Left ventricle myocardium superior (tissue), 1 donor: ENCODE measurements at regions not wholly inside any gene's neighbourhood (a gene's known extent, or its start where the extent isn't known, plus 50 kb on each side); places are given as distances from the start of the nearest gene placed in this dataset.
"Not testable (repeated sequence)": the region's sequence is repeated elsewhere in the genome, so short reads cannot be mapped to it uniquely, and the experiment has no call there.

Experiments used
- ATAC-seq: fragments of 200-7000 bp; cut with Tn5 transposase; one replicate; pipeline ENCODE4 v1.9.1; 2020; ENCODE audit warnings: mild to moderate bottlenecking, moderate library complexity
- DNase-seq: peaks from one replicate; pipeline ENCODE4 v3.0.0-alpha.2; 2020
- intact Hi-C: fragments of 100-400 bp; cut with micrococcal nuclease; formaldehyde crosslinking; loops from one replicate; pipeline ENCODE4 v1.11.0; 2022
- donor health status: DM: no; HTN: yes; CAD: no; lungs with severe emphysema.

DNA sequence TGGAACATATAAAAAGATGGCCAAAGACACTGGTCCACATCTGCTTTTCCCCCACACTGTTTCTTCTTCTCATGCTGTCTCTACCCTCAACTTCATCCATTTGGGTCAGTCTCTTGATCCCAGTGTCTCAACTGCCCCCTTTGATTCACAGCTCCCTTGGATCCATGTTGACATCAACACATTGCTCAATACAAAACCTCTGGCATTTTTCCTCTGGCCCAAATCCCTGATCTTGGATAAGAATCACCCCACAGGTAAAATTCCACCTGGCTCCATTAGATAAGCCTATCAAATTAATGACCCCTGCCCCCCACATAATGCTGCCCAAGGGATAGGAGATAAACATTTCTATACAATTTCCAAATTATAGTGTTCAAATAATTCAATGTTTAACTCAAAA, 229.8 kb downstream of the TLE1 start:
- intact Hi-C loops, result no loop called here

GRCh38 chr9:81456431-81457006, 232.8 kb downstream of the TLE1 start:
- ATAC-seq (no peak), DNase-seq (no peak)
- intact Hi-C loops, result no loop called here

More for the DNA sequence above, 229.8 kb downstream of the TLE1 start:
- DNase-seq (no peak), ATAC-seq (no peak)

- intact Hi-C loops, result no loop called here
- no peak for DNase-seq
- ATAC-seq, result no peak
Observed at GRCh38 chr9:81455462-81456219, 233.7 kb downstream of the TLE1 start.

DNA sequence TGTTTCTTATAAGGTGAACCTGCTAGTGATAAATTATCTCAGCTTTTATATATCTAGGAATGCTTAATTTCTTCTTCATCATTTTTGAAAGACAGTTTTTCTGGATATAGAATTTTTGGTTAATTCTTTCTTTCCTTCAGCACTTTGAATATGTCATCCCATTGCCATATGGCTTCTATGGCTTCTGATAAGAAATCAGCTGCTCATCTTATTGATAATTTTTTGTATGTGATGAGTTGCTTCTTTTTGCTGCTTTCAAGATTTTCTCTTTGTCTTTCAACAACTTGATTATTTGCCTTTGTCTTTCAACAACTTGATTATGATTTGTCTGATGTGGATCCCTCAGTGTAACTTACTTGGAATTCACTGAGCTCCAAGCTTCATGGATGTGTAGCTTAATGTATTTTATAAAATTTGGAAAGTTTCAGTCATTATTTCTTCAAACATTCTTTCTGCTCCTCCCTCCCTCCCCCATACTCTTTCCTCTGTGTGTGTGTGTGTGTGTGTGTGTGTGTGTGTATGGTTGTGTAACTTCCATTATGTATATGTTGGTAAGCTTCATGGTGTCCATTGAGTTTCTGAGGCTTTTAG, 243.9 kb downstream of the TLE1 start:
- ATAC-seq (no peak), DNase-seq (no peak)
- intact Hi-C loops, result no loop called here

GRCh38 chr9:81431641-81432040, 257.7 kb downstream of the TLE1 start:
- intact Hi-C loops, result no loop called here
- ATAC-seq (no peak), DNase-seq (no peak)

- DNase-seq, result no peak
- intact Hi-C loops, result no loop called here
- no peak for ATAC-seq
Observed at GRCh38 chr9:81430727-81431126, 258.6 kb downstream of the TLE1 start.

DNA sequence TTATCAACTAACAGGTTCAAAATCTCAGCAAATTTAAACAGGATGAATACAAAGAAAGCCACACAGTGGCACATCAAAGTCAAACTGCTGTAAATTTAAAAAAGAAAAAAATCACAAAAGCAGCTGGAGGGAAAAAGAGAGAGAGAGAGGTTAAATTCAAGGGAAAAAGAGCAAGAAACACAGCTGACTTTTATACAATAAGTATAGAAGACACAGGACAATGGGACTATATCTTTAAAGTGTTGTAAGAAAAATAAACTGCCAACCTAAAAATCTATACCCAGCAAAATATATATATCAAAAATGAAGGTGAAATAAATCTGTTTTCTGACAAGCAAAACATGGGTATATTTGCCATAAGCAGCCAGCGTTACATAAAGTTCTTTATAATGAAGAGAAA, 261.5 kb downstream of the TLE1 start:
- DNase-seq (no peak), ATAC-seq (no peak)
- intact Hi-C loops, result no loop called here

- DNase-seq (no peak), ATAC-seq (no peak)
- intact Hi-C loops, result no loop called here
Observed at GRCh38 chr9:81424431-81424830, 264.9 kb downstream of the TLE1 start.

DNA sequence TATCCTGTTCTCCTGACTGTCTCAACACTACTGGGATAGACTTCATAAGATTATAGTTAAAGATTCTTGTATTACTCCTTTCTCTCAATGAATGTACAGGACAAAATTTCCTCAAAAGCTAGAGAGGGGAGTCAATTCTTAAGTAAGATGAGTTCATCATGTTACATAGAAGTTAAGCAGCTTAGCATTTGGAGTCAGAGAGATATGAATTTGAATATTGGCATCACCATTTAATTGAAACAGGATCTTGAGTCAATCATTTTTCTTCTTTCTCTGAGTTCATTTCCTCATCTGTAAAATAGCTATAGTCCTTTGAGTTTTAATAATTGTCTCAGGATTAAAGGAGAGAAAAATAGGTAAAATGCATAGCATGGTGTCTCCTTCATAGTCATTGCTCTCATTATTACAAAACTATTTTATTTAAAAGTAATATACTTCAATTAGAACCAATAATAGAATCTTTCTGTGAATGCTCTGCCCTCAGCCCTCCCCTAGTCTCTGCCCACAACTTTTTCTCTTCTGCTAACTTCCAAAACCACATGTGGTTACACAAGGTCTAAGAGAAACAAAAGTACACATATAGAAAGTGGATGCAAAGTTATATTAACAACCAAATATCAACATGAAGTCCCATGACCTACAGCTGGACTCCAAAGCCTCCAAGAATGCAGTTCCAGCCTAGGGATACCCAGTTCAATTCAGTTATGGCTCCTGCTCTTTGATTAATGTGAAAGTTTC, 265.6 kb downstream of the TLE1 start:
- intact Hi-C loops, result no loop called here
- DNase-seq (no peak), ATAC-seq (no peak)

GRCh38 chr9:81421090-81421489, 268.3 kb downstream of the TLE1 start:
- ATAC-seq, DNase-seq, intact Hi-C loops: not testable (repeated sequence)

DNA sequence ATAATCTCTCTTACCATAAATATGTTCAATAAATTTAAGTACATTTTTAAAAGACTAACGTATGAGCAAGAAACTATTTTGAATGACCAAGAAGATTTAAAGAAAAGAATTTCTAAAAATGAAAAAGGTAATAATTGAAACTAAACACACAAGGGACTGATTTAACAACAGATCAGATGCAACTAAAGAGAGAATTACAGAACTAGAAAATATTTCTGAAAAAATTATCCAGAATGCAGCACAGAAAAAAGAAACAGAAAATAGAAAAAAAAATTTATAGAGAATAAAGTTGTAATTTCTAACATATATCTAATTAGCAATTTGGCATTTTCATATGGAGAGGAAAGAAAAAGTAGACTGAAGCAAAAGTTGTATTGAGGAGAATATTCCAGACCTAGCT, 269.3 kb downstream of the TLE1 start:
- intact Hi-C loops, result no loop called here
- ATAC-seq, result no peak
- DNase-seq, result no peak

GRCh38 chr9:81417941-81418340, 271.4 kb downstream of the TLE1 start:
- DNase-seq, result no peak
- intact Hi-C loops, result no loop called here
- ATAC-seq, result no peak

DNA sequence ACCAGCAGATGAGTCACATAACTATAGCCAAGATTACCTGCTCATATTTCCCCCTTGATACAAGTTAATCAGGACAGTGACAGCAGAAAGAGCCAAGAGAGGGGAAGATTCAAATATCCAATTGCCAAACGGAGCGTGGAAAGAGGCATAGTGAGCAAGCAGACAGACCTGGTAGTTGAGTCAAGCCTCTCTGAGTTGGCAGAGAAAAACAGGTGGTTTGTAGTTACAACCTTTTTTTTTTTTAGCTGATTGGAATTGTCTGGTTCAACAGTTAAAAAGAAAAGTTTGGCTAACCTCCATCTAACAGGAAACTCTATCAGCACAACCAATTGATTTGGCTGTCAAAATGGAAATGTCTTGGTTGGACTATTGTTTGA, 272.1 kb downstream of the TLE1 start:
- intact Hi-C loops, result no loop called here
- no peak for ATAC-seq
- DNase-seq, result no peak

- no peak for DNase-seq
- intact Hi-C loops, result no loop called here
- ATAC-seq, result peak; percentile 34
Observed at GRCh38 chr9:81416476-81417298, 272.7 kb downstream of the TLE1 start.

GRCh38 chr9:81414836-81415235, 274.5 kb downstream of the TLE1 start:
- no peak for ATAC-seq
- intact Hi-C loops, result no loop called here

GRCh38 chr9:81411961-81412360, 277.4 kb downstream of the TLE1 start:
- DNase-seq, result no peak
- no peak for ATAC-seq
- intact Hi-C loops, result no loop called here

More at GRCh38 chr9:81414836-81415235, 274.5 kb downstream of the TLE1 start:
- DNase-seq, result no peak

DNA sequence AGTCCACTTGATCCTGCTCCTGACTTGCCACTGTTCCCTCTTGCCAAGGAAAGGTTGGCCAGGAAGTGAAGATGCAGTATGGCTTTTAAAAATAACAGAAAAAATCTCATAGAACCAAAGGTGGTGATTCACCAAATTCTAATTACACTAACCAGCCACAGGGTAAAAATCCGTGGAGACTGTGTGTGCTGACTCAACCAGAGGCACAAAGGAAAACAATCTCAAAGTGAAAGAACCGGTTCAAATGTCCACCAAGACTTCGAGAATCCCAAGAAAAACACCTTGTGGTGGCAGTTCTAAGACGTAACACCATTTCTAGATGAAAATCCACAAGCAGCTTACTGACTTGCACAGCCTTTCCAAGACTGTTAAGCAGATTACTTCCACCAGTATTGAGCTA, 279.1 kb downstream of the TLE1 start:
- DNase-seq, result no peak
- ATAC-seq, result no peak
- intact Hi-C loops, result no loop called here

DNA sequence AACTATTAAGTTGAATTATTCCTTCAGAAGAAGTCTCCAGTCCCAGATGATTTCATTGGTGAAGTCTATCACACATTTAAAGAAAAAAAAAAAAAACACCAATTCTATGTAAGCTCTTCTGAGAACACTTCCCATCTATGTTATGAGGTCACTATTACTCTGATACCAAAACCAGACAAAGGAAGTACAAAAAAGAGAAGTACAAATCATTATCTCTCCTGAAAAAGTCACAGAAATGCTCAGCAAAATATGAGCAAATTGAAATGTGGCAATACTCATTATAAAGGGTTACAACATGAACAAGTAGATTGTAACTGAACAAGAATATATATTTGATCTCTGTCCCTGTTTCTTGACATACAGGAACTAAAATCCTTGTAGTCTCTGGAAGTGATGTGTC, 280.4 kb downstream of the TLE1 start:
- intact Hi-C loops, result no loop called here
- DNase-seq (no peak), ATAC-seq (no peak)

DNA sequence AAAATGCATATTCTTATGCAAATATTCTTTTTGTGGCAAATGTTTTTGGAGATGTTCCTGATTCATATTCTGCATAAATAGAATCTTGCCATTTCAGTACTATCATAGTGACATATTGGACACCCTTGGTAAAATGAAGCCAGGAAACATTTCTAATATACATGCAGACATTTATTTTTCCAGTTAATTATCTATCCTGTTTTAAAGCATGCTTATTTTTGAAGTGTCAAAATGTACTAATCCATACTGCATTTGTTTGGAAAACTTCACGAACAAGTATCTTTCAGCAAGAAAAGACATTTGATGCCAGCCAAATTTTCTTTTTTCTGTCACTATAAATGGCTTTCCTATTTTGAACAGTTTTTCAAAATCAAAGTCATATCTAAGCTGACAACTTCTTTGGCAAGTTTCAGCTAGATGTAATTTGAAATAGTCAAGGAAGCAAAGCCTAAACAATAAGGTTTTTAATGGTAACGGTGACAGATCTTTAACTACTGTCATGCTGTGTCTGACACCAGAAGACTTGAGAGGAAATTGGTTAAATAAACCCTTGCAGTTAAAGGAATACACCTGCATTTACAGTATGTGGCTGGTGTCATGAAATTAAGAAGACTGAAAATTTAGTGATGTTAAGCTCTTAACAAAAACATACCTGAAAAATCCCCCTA, 284.3 kb downstream of the TLE1 start:
- DNase-seq (no peak), ATAC-seq (no peak)
- intact Hi-C loops, result no loop called here
